Lower leg skin (tissue), 3 donors: ENCODE measurements at regions not wholly inside any gene's neighbourhood (a gene's known extent, or its start where the extent isn't known, plus 50 kb on each side); places are given as distances from the start of the nearest gene placed in this dataset.

Experiments
- POLR2A ChIP-seq, 2 donors: fragments of 450-650 bp; IDR thresholded peaks; one replicate each; pipeline ENCODE4 v1.6.1; 2016 to 2017; ENCODE audit warnings: antibody characterized with exemption in 2 of 2, mild to moderate bottlenecking in 1 of 2, moderate library complexity in 1 of 2
- TF ChIP-seq, protein P1 (sequence below), 3 donors: fragments of 450-650 bp; IDR thresholded peaks; one replicate each; pipeline ENCODE4 v1.5.1; 2016; ENCODE audit warnings: antibody characterized with exemption in 3 of 3, mild to moderate bottlenecking in 3 of 3, moderate library complexity in 2 of 3

DNA sequence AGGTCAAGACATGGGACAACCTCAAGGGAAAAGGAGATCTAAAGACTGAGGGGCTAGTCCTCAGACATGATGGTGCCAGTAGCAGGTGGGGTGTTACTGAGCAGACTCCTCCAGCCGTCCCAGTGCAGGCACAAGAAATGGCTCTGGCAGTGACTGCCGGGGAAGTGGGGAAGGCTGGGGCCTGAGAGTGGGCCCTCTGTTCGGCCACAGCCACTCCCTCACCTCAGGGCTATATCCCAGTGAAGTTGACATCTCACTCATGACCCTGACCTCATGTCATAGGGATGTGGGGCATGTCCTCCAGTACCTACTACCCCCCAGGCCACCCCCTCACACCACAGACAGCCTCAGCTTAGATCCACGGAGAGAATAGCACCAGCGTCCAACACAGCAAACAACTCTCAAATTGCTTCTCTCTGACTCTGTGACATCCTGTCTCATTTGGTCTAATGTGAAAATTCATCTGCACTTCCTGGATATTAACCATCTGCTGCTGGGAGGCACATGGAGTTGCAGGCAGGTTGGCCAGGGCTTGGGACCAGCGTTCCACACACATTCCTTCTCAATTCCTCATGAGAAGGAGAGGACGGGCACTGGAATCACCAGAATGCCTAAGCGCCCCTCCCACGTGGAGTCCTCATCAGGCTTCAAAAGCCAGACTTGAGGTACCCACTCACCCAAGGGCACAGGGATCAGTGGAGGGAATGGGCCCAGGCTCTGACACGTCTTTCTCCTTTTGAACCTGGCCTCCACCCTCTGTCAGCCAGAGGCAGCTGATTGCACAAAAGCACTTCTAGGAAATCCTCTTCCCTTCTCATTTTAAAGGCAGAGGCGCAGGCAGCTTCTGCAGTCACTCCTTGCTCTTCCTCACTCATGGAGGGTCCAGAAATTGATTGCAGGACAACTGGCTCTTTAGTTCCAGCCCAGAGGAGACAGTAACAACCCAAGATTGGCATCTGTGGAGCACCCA is 163.6 kb upstream of the CST7 start:
- TF ChIP-seq POLR2A (IDR thresholded peaks at IDR 0.05): no peak
- TF ChIP-seq, protein P1, sequence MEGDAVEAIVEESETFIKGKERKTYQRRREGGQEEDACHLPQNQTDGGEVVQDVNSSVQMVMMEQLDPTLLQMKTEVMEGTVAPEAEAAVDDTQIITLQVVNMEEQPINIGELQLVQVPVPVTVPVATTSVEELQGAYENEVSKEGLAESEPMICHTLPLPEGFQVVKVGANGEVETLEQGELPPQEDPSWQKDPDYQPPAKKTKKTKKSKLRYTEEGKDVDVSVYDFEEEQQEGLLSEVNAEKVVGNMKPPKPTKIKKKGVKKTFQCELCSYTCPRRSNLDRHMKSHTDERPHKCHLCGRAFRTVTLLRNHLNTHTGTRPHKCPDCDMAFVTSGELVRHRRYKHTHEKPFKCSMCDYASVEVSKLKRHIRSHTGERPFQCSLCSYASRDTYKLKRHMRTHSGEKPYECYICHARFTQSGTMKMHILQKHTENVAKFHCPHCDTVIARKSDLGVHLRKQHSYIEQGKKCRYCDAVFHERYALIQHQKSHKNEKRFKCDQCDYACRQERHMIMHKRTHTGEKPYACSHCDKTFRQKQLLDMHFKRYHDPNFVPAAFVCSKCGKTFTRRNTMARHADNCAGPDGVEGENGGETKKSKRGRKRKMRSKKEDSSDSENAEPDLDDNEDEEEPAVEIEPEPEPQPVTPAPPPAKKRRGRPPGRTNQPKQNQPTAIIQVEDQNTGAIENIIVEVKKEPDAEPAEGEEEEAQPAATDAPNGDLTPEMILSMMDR (IDR thresholded peaks at IDR 0.05): no peak
